Astrocyte (in vitro differentiated cells and primary cell): ENCODE measurements at regions not wholly inside any gene's neighbourhood (a gene's known extent, or its start where the extent isn't known, plus 50 kb on each side); places are given as distances from the start of the nearest gene placed in this dataset.

Experiments used
- EZH2 ChIP-seq: IDR thresholded peaks from 2 replicates; pipeline ENCODE4 v1.6.1; 2012; ENCODE audit warnings: mild to moderate bottlenecking, low read length, inconsistent platforms; ENCODE audit not compliant: insufficient read depth
- TF ChIP-seq, protein P1 (sequence below): IDR thresholded peaks from 2 replicates; pipeline ENCODE4 v1.5.1; 2011; ENCODE audit warnings: low read depth, mild to moderate bottlenecking, inconsistent platforms, low read length, moderate library complexity; ENCODE audit not compliant: insufficient read depth

DNA sequence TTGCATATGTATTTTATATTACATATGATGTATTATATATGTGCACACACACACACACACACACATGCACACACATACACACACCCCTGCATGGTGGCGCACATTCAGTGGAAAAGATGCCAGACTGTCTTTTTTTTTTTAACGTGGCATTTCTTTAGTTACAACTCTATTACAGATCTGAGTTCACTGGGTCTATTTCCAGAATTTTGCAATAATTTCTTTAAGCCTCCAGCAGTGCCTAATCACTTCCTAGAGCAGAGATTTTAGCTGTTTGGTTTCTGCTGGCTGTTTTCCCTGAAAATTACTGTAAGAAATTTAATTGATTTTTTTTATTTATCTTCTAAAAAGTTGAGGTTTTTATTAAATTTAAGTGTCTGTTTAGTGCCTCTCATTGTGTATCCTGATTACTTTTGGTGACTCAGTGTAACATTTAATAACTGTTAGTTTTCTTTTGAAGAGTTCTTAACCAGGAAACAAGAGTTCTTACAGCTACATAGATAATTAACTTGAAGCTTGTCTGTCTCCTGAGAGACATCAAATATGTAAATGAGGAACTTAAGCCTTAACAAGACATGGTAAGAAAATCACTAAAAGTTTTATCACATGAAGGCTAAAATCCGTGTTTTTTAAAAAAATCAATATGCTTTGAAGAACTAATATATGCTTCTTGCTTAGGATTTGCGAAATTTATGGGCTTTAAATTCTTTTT is 232.0 kb downstream of the MDFIC start:
- no peak for TF ChIP-seq EZH2
- TF ChIP-seq, protein P1, sequence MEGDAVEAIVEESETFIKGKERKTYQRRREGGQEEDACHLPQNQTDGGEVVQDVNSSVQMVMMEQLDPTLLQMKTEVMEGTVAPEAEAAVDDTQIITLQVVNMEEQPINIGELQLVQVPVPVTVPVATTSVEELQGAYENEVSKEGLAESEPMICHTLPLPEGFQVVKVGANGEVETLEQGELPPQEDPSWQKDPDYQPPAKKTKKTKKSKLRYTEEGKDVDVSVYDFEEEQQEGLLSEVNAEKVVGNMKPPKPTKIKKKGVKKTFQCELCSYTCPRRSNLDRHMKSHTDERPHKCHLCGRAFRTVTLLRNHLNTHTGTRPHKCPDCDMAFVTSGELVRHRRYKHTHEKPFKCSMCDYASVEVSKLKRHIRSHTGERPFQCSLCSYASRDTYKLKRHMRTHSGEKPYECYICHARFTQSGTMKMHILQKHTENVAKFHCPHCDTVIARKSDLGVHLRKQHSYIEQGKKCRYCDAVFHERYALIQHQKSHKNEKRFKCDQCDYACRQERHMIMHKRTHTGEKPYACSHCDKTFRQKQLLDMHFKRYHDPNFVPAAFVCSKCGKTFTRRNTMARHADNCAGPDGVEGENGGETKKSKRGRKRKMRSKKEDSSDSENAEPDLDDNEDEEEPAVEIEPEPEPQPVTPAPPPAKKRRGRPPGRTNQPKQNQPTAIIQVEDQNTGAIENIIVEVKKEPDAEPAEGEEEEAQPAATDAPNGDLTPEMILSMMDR: no peak
